Cerebellar cortex (tissue), 1 donor: ENCODE measurements at regions not wholly inside any gene's neighbourhood (a gene's known extent, or its start where the extent isn't known, plus 50 kb on each side); places are given as distances from the start of the nearest gene placed in this dataset.
"Not testable (repeated sequence)": the region's sequence is repeated elsewhere in the genome, so short reads cannot be mapped to it uniquely, and the experiment has no call there.

Experiments used
- DNase-seq: peaks from one replicate; pipeline ENCODE4 v3.0.0-alpha.2; 2015; ENCODE audit warnings: low spot score

DNA sequence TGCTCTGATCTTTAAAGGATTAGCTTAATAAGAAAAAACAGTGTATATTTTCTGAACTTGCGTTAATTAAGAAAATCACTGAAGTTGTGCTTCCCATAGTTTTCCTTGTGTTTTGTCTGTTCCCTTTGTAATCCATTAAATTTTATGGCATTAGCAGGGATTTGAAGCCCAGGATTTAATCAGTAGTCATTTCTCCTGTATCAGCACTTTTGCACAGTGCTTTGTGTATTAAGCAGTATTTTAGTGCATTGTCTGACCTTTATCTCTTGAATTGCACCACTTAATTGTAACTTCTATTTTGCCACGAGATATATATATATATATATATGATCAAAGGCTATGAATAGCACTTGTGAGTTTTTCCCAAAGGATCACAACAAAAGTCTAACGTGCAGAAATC lies 133.7 kb downstream of the S1PR1 start:
- DNase-seq, result no peak

DNA sequence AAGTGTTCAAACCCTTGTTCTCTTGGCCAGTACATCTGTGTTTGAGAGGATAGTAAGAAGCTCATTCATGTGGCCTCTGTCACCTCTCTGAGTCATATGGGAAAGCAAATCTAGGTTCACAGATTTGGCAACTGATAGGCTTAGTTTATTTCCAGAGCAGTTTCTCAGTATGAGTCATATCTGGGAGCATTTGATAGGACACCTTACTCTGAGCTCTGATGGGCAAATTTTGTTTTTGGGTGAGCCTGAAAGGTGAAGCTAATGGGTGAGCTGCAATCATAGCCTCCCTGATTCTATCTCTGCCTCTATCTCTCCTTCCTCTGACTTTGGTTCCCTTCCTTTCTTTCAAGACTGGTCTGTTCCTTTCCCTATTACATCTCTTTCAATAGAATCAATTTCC lies 134.4 kb downstream of the S1PR1 start:
- no peak for DNase-seq

DNA sequence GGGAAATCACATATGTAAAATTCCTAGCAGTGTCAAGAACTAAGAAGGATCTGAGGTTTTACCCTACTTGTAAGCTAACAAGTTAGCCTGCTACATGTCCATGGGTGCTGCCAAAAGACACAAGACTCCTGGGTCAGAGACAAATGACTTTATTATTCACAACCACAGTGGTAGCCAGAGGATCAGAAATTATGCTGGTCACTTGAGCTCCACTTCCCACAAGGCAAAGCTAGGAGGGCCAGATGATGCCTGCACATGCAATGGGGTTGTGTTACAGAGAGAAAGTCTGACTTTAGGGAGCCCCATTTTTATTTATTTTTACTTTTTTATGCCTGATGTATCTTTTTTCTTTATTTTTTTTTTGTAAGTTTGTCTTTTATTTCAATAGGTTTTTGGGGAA lies 136.8 kb downstream of the S1PR1 start:
- no peak for DNase-seq

DNA sequence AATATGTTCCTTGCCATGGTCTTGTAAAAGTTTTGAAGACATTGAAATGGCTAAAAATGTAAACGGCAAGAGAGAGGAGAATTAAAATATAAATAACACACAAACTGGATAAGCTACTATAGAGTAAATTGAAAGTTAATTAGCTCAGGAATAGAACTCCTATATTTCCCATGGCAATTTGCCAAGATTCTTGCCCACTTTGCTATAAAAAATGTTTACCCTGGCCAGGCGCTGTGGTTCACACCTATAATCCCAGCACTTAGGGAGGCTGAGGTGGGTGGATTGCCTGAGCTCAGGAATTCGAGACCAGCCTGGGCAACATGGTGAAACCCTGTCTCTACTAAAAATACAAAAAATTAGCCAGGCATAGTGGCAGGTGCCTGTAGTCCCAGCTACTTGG lies 138.6 kb downstream of the S1PR1 start:
- DNase-seq, result not testable (repeated sequence)

DNA sequence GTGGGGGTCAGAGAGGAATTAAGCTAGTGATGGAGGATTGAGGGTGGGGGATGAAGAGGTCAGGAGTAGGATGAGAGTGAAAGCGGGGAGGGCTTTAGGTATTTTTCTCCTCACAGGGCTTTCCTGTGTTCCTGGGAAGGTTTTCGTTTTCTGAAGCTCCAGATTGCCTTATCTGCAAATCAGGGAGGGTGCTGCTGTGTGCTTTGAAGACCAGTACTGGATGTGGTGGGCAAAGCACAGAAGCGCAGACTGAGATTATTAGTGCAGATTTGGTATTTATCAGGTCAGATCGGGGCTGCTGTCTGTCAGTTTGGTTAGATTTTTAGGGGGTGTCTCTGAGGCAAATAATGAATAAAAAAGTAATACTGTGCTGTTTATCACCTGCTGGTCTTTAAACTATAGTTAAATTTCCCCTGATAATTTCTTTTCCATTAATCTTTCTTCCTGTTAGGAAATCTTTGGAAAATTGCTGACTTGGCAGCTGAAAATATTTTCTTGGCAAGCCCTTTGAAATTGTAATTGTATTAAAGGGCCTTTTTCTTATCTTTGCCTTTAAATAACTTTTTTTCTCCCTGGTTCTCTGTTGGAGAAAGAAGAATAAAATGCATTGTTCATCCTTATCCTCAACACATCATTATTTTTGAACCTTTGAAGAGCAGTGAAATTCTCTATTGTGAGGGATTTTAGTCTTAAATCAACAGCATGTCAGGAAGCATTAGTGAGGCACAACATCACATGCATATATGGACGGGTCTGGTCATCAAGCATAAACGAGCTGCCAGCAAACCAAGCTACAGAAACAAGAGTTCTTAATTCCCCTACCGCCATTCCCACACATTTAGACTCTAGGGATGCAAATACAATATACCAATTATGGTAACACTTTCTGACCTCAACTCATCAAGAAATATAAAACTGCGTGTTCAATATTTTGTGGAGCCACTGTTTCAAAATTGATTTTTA lies 139.6 kb downstream of the S1PR1 start:
- DNase-seq, result no peak

GRCh38 chr1:101377084-101377835 lies 140.4 kb downstream of the S1PR1 start:
- no peak for DNase-seq

DNA sequence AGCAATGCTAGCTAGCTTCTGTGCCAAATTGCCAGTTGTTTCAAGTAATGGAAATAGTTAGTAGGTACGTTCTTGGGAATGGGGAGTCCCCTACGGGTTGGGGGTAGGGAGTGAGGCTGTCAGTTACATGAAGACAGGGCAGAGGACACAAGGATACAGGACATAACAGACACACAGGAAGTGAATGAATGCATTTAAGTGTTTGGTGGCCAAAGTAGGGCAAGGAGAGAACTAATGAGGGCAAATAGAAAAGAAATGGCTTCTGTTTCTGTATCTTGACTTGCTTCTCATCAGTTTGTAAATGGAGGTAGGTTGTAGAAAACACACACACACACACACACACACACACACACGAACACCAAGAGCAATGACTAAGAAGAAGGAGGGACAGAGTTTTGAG lies 142.2 kb downstream of the S1PR1 start:
- no peak for DNase-seq

GRCh38 chr1:101379950-101380349 lies 143.1 kb downstream of the S1PR1 start:
- no peak for DNase-seq

- no peak for DNase-seq
These were observed 145.3 kb downstream of the S1PR1 start for GRCh38 chr1:101382135-101382534.

- DNase-seq, result no peak
These were observed 152.2 kb downstream of the S1PR1 start for GRCh38 chr1:101388904-101389546.

- no peak for DNase-seq
These were observed 152.7 kb downstream of the S1PR1 start for GRCh38 chr1:101389547-101389929.

DNA sequence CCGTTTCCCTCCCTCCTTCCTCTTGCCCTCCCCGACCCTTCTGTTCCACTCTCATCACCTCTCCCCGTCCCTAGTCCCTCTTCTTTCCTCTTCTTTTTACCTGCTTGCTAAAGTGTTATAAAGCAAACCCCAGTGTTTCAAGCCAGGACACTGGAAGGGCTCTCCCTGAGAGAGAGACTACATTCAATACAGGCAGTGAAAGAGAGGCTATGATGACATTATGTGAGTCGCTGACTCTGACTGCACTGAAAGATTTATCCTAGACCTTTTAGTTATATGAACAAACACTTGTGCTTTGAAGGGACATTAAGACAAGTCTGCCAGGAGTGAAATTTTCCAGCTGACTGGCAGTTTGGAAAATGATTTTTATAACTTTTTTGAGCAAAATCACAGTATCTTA lies 155.7 kb downstream of the S1PR1 start:
- DNase-seq, result no peak

DNA sequence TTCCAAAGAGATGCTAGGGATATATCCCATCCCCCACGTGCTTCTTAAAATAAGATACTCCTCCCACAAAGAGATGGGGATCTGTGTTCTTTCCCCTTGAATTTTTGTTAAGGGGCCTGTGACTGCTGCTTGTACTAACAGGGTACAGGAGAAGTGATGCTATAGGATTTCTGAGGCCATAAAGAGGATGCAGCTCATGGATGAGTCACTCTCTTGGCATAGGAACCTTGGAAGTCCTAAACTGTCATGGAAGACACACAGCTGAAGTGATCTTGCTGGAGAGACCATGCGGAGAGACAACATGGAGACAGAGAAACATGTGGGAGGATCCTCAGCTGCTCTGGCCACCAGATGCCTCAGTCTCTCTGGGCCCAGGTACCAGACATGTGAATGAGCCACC lies 157.2 kb downstream of the S1PR1 start:
- no peak for DNase-seq

DNA sequence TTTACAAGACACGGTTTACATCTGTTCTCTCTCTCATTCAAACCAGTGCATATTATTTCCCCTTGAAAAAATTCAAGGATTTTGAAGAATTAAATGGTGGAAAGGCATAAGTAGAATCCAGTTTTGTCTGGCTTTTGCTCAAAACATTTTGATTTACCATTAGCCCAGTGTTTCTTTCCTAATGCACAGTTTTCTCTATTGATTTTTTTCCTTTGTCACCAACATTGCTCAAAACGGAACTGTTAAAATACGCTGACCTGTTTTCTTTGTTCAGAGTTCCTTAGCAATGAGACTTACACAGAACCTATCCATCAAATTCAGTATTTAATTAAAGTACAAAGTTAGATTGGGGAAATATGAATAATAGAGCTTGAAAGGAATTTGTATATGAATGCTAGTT lies 162.4 kb downstream of the S1PR1 start:
- no peak for DNase-seq

GRCh38 chr1:101406271-101406670 lies 169.5 kb downstream of the S1PR1 start:
- DNase-seq, result no peak

DNA sequence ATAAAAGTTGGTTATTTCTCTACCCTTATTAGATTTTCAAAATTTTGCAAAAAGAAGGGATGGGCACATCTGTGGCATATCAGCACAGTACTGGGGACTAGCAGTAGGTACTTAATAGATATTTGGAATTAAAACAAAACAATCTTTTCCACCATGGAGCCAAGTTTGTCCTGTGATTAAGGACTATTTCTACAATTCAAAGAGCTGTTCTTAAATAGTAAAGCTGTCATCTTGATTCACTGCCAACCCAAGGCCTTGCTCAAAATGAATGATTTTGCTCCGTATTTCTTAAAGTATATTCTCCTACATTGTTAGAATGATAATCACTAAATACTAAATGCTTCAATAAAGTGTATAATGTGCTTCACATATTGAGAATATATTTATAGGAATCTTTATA lies 169.9 kb downstream of the S1PR1 start:
- no peak for DNase-seq

DNA sequence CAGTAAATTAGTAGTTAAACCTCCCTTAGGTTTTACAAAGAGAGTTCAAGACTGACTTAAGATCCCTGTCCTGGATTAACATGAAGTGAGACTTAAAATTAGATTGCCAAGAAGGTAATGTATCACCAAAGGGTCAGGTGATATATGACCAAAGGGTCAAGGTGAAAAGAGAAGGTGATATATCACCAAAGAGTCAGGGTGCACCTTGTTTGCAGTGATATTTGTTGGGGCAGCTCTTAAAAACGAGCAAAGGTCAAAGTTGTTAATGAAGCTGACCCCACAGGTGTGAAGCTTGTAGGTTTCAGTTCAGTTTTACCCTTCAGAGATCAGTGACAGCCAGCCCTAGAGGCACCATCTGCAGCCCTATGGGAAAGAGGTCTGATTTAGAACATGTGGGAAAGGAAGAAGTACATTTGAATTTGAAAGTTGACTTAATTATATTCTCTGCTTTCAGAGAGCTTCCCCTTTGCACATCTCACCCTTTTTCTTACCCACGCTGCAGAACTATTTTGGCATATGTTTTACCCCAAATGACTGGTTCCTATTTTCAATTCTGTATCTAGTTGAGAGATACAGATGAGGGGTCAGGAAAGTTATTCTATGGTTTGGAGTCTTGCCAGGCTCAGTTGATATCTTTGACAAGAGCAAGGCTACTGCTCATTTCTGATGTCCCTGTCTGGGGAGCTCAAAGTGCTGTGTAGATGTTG lies 170.8 kb downstream of the S1PR1 start:
- DNase-seq, result no peak

GRCh38 chr1:101408212-101409042 lies 171.6 kb downstream of the S1PR1 start:
- no peak for DNase-seq

GRCh38 chr1:101409102-101409501 lies 172.3 kb downstream of the S1PR1 start:
- DNase-seq, result no peak

- DNase-seq, result no peak
These were observed 173.4 kb downstream of the S1PR1 start for GRCh38 chr1:101410048-101410878.
